B cell (primary cell): ENCODE measurements at regions not wholly inside any gene's neighbourhood (a gene's known extent, or its start where the extent isn't known, plus 50 kb on each side); places are given as distances from the start of the nearest gene placed in this dataset.

ENCODE experiments used
- ATAC-seq: fragments of 200-7000 bp; cut with Tn5 transposase; one replicate; pipeline ENCODE4 v1.10.0; 2021; ENCODE audit warnings: low read depth, mild to moderate bottlenecking, moderate number of reproducible peaks, moderate library complexity
- CTCF ChIA-PET: fragments of 350-600 bp; sonication (Branson Sonifier 250); formaldehyde crosslinking; loops from one replicate; lab custom pipeline; 2021; ENCODE audit warnings: antibody characterized with exemption, inconsistent platforms; lab: Charles Lee
- POLR2A ChIA-PET: fragments of 350-600 bp; sonication (Branson Sonifier 250); formaldehyde crosslinking; loops from one replicate; lab custom pipeline; 2021; ENCODE audit warnings: antibody characterized with exemption; lab: Charles Lee
- DNase-seq: peaks from one replicate; pipeline ENCODE4 v3.0.0; 2013
- H2AFZ ChIP-seq: 2 replicates; pipeline ENCODE4 v1.6.1; 2012; ENCODE audit warnings: mild to moderate bottlenecking, low read depth, low read length; ENCODE audit not compliant: insufficient read depth, poor library complexity, severe bottlenecking
- H3K27ac ChIP-seq, 2 donors: 1 replicate in 1 of 2; 2 replicates in 1 of 2; pipeline ENCODE4 v1.5.1; 2012 to 2013; ENCODE audit warnings: low read length in 2 of 2, mild to moderate bottlenecking in 2 of 2, moderate library complexity in 1 of 2
- H3K27me3 ChIP-seq, 4 experiments: fragments of 200-600 bp in 1 of 4; sonication (generic) in 1 of 4; replicated peaks in 1 of 4; 1 replicate in 2 of 4; 2 replicates in 2 of 4; pipeline versions ENCODE4 v1.6.1 to v1.7.0; 2013 to 2016; ENCODE audit warnings: low read length in 3 of 4, mild to moderate bottlenecking in 2 of 4, mixed read lengths in 1 of 4, moderate library complexity in 1 of 4; ENCODE audit not compliant: insufficient read depth in 4 of 4, control insufficient read depth in 3 of 4; ENCODE audit errors: control extremely low read depth in 1 of 4
- H3K36me3 ChIP-seq, 2 experiments: replicated peaks in 1 of 2; 1 replicate in 1 of 2; 2 replicates in 1 of 2; pipeline versions ENCODE4 v1.6.1 to v1.7.1; 2013; ENCODE audit warnings: low read length in 1 of 2; ENCODE audit not compliant: insufficient read depth in 2 of 2, control insufficient read depth in 1 of 2; ENCODE audit errors: control extremely low read depth in 1 of 2, extremely low read depth in 1 of 2
- H3K4me1 ChIP-seq, 2 donors: fragments of 200-600 bp in 1 of 2; sonication (generic) in 1 of 2; 1 replicate in 1 of 2; 2 replicates in 1 of 2; pipeline versions ENCODE4 v1.5.1 to v1.6.1; 2013 to 2017; ENCODE audit warnings: low read length in 2 of 2; ENCODE audit not compliant: control insufficient read depth in 2 of 2, insufficient read depth in 2 of 2
- H3K4me2 ChIP-seq: replicated peaks from 2 replicates; pipeline ENCODE3; 2012; ENCODE audit warnings: mild to moderate bottlenecking, low read depth, low read length; ENCODE audit not compliant: poor library complexity, severe bottlenecking
- H3K4me3 ChIP-seq, 5 experiments: fragments of 200-600 bp in 1 of 5; sonication (generic) in 1 of 5; 1 replicate in 3 of 5; 2 replicates in 2 of 5; pipeline versions ENCODE4 v1.5.1 to v1.7.0; 2011 to 2016; ENCODE audit warnings: low read length in 4 of 5, mild to moderate bottlenecking in 4 of 5, low read depth in 2 of 5, control low read depth in 1 of 5, moderate library complexity in 1 of 5; ENCODE audit not compliant: insufficient read depth in 1 of 5; ENCODE audit errors: control extremely low read depth in 1 of 5, extremely low read depth in 1 of 5
- H3K79me2 ChIP-seq: fragments of 200-600 bp; sonication (generic); one replicate; pipeline ENCODE4 v1.6.0; 2016; ENCODE audit warnings: low read length; ENCODE audit not compliant: control insufficient read depth, insufficient read depth
- H3K9ac ChIP-seq: fragments of 200-600 bp; sonication (generic); 2 replicates; pipeline ENCODE4 v1.6.1; 2017; ENCODE audit warnings: mild to moderate bottlenecking, low read length, moderate library complexity
- H3K9me3 ChIP-seq, 3 donors: one replicate each; pipeline versions ENCODE4 v1.6.1 to v1.7.1; 2013; ENCODE audit warnings: low read length in 2 of 3; ENCODE audit not compliant: control insufficient read depth in 2 of 3, insufficient read depth in 1 of 3; ENCODE audit errors: control extremely low read depth in 1 of 3
- H4K20me1 ChIP-seq: 2 replicates; pipeline ENCODE4 v1.6.0; 2012; ENCODE audit warnings: mild to moderate bottlenecking, low read length; ENCODE audit not compliant: insufficient read depth, control insufficient read depth, poor library complexity, severe bottlenecking
- H3K27ac Mint-ChIP-seq: one replicate; pipeline ENCODE4 v1.8.0; 2021; ENCODE audit warnings: mixed read lengths
- H3K27me3 Mint-ChIP-seq: one replicate; pipeline ENCODE4 v1.8.0; 2021; ENCODE audit warnings: mixed read lengths
- H3K4me1 Mint-ChIP-seq: one replicate; pipeline ENCODE4 v1.8.0; 2021; ENCODE audit warnings: mixed read lengths
- H3K4me3 Mint-ChIP-seq: one replicate; pipeline ENCODE4 v1.8.0; 2021; ENCODE audit warnings: mixed read lengths
- H3K9me3 Mint-ChIP-seq: one replicate; pipeline ENCODE4 v1.8.0; 2022; ENCODE audit warnings: mixed read lengths; ENCODE audit not compliant: insufficient read depth
- CTCF ChIP-seq: fragments of 200-600 bp; IDR thresholded peaks from one replicate; pipeline ENCODE4 v1.8.0; 2022; ENCODE audit warnings: antibody characterized with exemption, mild to moderate bottlenecking
- EZH2 ChIP-seq: IDR thresholded peaks from 2 replicates; pipeline ENCODE4 v1.6.1; 2012; ENCODE audit warnings: borderline replicate concordance, low read depth, mild to moderate bottlenecking, moderate library complexity, low read length; ENCODE audit not compliant: insufficient read depth, poor library complexity, severe bottlenecking
- WGBS: methylation state at CpG from one replicate; pipeline ENCODE4 v1.1.5; 2013; ENCODE audit warnings: missing lambda C conversion rate; ENCODE audit not compliant: insufficient coverage; 5-methylcytosine and 5-hydroxymethylcytosine counted together
- intact Hi-C: fragments of 100-400 bp; cut with micrococcal nuclease; formaldehyde crosslinking; loops from one replicate; pipeline ENCODE4 v1.10.0; 2022

DNA sequence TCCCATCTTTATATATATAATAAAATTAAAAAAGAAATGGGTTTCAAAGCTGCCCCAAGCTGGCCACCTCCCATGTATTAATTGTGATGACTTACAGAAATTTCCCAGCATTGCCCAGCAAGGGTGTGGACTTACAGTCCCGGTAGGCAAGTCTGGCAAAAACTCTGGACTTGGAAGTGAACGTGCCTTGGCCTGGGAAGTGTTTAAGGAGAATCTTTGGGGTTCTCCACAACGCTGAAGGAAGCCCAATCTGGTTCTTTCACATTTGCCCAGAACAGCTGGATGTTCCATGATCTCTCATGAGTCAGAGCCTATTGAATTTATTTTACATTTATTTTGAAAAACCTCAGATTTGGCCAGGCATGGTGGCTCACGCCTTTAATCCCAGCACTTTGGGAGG lies 98.4 kb upstream of the SLC45A1 start:
- ChIA-PET POLR2A (no interaction called here), CTCF (no interaction called here)
- Histone ChIP-seq H3K9me3 (peaks cover 0 to 3% (median 0%) of the 10 kb centered on the region in 3 donors), H3K4me3 (no peak overlapping the region), H4K20me1 (no peaks in the 10 kb centered on the region), H2AFZ (no peak overlapping the region), H3K4me1 (peaks cover 3 to 4% of the 10 kb centered on the region in 2 donors), H3K4me2 (no peak overlapping the region), H3K9ac (no peak overlapping the region), H3K27me3 (peaks cover 0 to 26% (median 7%) of the 10 kb centered on the region in 4 experiments), H3K27ac (no peak overlapping the region), H3K36me3 (no peaks in the 10 kb centered on the region), H3K79me2 (no peaks in the 10 kb centered on the region)
- ATAC-seq = no peak
- DNase-seq = no peak
- peaks cover 51% of the 10 kb centered on the region for H3K27me3 Mint-ChIP-seq
- TF ChIP-seq EZH2 (no peak), CTCF (no peak)
- H3K27ac Mint-ChIP-seq = no peak overlapping the region
- H3K4me3 Mint-ChIP-seq = no peak overlapping the region
- intact Hi-C loops = no loop called here
- H3K9me3 Mint-ChIP-seq = no peaks in the 10 kb centered on the region
- 90% methylated on average over 3 of the region's 4 CpGs for WGBS
- peaks cover 2% of the 10 kb centered on the region for H3K4me1 Mint-ChIP-seq

DNA sequence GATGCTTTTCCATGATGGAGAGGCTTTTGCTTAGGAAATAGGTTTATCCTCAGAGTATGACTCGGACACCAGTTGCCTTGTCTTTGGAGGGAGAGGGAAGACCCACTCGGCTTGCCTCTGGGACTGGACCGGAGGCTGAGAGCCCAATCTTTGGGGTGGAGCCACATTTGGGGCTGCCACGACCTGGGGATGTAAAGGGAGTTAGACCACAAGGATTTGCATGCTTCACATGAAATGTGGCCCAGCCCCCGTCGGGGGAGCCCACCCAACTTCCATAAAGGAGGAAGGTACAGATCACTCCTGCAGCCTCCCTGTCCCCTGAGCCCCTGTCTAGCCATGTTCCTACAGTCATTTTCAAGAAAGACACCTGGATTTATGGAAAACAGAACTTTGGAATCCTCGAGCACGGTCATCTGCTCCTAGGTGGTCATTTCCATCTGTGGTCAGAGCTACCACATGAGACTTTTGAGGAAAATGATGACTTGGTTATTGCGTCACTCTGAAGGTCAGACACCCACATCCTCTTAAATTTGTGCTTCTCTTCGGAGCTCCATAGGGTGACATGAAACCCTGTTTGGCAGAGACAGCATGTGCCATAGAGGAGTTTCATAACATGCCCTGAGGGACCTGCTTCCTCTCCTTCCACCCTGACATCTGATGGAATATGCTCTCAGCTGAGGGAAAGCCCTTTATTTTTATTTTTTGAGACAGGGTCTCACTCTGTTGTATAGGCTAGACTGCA lies 99.4 kb upstream of the SLC45A1 start:
- peaks cover 2% of the 10 kb centered on the region for H3K4me1 Mint-ChIP-seq
- Histone ChIP-seq H2AFZ (no peak overlapping the region), H3K79me2 (no peaks in the 10 kb centered on the region), H3K4me2 (no peak overlapping the region), H3K4me1 (peaks cover 3 to 4% of the 10 kb centered on the region in 2 donors), H3K4me3 (no peak overlapping the region), H3K36me3 (no peaks in the 10 kb centered on the region), H3K27me3 (peaks cover 0 to 31% (median 8%) of the 10 kb centered on the region in 4 experiments), H3K27ac (no peak overlapping the region), H4K20me1 (no peaks in the 10 kb centered on the region), H3K9ac (no peak overlapping the region), H3K9me3 (peaks cover 0 to 3% (median 0%) of the 10 kb centered on the region in 3 donors)
- no peak overlapping the region for H3K4me3 Mint-ChIP-seq
- no peaks in the 10 kb centered on the region for H3K9me3 Mint-ChIP-seq
- peaks cover 50% of the 10 kb centered on the region for H3K27me3 Mint-ChIP-seq
- DNase-seq (no peak), ATAC-seq (no peak)
- WGBS = 80% methylated on average over 9 of the region's 10 CpGs
- intact Hi-C loops = no loop called here
- ChIA-PET POLR2A (no interaction called here), CTCF (no interaction called here)
- H3K27ac Mint-ChIP-seq = no peak overlapping the region
- TF ChIP-seq EZH2 = no peak
- no peak for TF ChIP-seq CTCF
